ENCODE measurements at regions not wholly inside any gene's neighbourhood (a gene's known extent, or its start where the extent isn't known, plus 50 kb on each side); places are given as distances from the start of the nearest gene placed in this dataset.

- TF ChIP-seq CTCF (IDR thresholded peaks at IDR 0.05 in 8 of 11, conservative IDR thresholded peaks at IDR 0.05 in 3 of 11), result no peak
- TF ChIP-seq POLR2A (IDR thresholded peaks at IDR 0.05), result no peak
- no peak for TF ChIP-seq POLR2AphosphoS5 (IDR thresholded peaks at IDR 0.05)
Observed at GRCh38 chr12:91884230-91884629, 261.4 kb downstream of the BTG1 start.
